ENCODE measurements at regions not wholly inside any gene's neighbourhood (a gene's known extent, or its start where the extent isn't known, plus 50 kb on each side); places are given as distances from the start of the nearest gene placed in this dataset.

GRCh38 chr6:87817183-87817582, 115.2 kb upstream of the AKIRIN2 start:
- no peak for TF ChIP-seq CTCF (IDR thresholded peaks at IDR 0.05; ENCODE audit: insufficient read depth, low read length)
- no peak overlapping the region for H3K4me3 ChIP-seq (ENCODE audit: low read depth, low read length)
- peak; percentile 16 for DNase-seq (ENCODE audit: low read depth)

- DNase-seq (ENCODE audit: low read depth): no peak
- TF ChIP-seq CTCF (IDR thresholded peaks at IDR 0.05; ENCODE audit: insufficient read depth, low read length): no peak
Observed at GRCh38 chr6:87815449-87815848, 113.4 kb upstream of the AKIRIN2 start.

GRCh38 chr6:87808005-87808757, 106.1 kb upstream of the AKIRIN2 start:
- H3K4me3 ChIP-seq (ENCODE audit: low read depth, low read length): no peak overlapping the region
- DNase-seq (ENCODE audit: low read depth): peak; percentile 28
- TF ChIP-seq CTCF (IDR thresholded peaks at IDR 0.05; ENCODE audit: insufficient read depth, low read length): no peak

More at GRCh38 chr6:87815449-87815848, 113.4 kb upstream of the AKIRIN2 start:
- no peak overlapping the region for H3K4me3 ChIP-seq (ENCODE audit: low read depth, low read length)

GRCh38 chr6:87807475-87807874, 105.4 kb upstream of the AKIRIN2 start:
- DNase-seq (ENCODE audit: low read depth): no peak
- H3K4me3 ChIP-seq (ENCODE audit: low read depth, low read length): no peak overlapping the region
- TF ChIP-seq CTCF (IDR thresholded peaks at IDR 0.05; ENCODE audit: insufficient read depth, low read length): no peak

- H3K4me3 ChIP-seq (ENCODE audit: low read depth, low read length): no peak overlapping the region
- DNase-seq (ENCODE audit: low read depth): no peak
- no peak for TF ChIP-seq CTCF (IDR thresholded peaks at IDR 0.05; ENCODE audit: insufficient read depth, low read length)
Observed at GRCh38 chr6:87806635-87807034, 104.6 kb upstream of the AKIRIN2 start.

- TF ChIP-seq CTCF (IDR thresholded peaks at IDR 0.05; ENCODE audit: insufficient read depth, low read length): no peak
- no peak for DNase-seq (ENCODE audit: low read depth)
- no peak overlapping the region for H3K4me3 ChIP-seq (ENCODE audit: low read depth, low read length)
Observed at GRCh38 chr6:87806099-87806498, 104.1 kb upstream of the AKIRIN2 start.

- DNase-seq (ENCODE audit: low read depth): no peak
- no peak overlapping the region for H3K4me3 ChIP-seq (ENCODE audit: low read depth, low read length)
- TF ChIP-seq CTCF (IDR thresholded peaks at IDR 0.05; ENCODE audit: insufficient read depth, low read length): no peak
Observed at GRCh38 chr6:87803791-87804190, 101.8 kb upstream of the AKIRIN2 start.
